HEK293 (cell line): ENCODE measurements at regions not wholly inside any gene's neighbourhood (a gene's known extent, or its start where the extent isn't known, plus 50 kb on each side); places are given as distances from the start of the nearest gene placed in this dataset.

Source experiments
- GFI1B ChIP-seq: fragments of 450-650 bp; formaldehyde crosslinking; IDR thresholded peaks from 2 replicates; pipeline ENCODE4 v1.5.1; 2016; ENCODE audit warnings: missing biosample characterization, missing genetic modification characterization
- ZBTB1 ChIP-seq: fragments of 450-650 bp; formaldehyde crosslinking; IDR thresholded peaks from 2 replicates; pipeline ENCODE4 v1.5.1; 2016; ENCODE audit warnings: missing biosample characterization, missing genetic modification characterization
- ZNF112 ChIP-seq: fragments of 450-650 bp; formaldehyde crosslinking; IDR thresholded peaks from 2 replicates; pipeline ENCODE4 v1.5.0; 2017; ENCODE audit warnings: missing biosample characterization, missing genetic modification characterization
- ZNF266 ChIP-seq: fragments of 450-650 bp; formaldehyde crosslinking; IDR thresholded peaks from 2 replicates; pipeline ENCODE4 v1.5.1; 2016; ENCODE audit warnings: missing biosample characterization, missing genetic modification characterization, low read depth
- ZNF558 ChIP-seq: fragments of 450-650 bp; formaldehyde crosslinking; IDR thresholded peaks from 2 replicates; pipeline ENCODE4 v1.5.1; 2016; ENCODE audit warnings: missing biosample characterization, missing genetic modification characterization
- TF ChIP-seq, protein P1 (sequence below): fragments of 450-650 bp; formaldehyde crosslinking; IDR thresholded peaks from 2 replicates; pipeline ENCODE4 v1.5.1; 2016; ENCODE audit warnings: missing biosample characterization, missing genetic modification characterization
- TF ChIP-seq, protein P2 (sequence below): fragments of 450-650 bp; formaldehyde crosslinking; IDR thresholded peaks from 2 replicates; pipeline ENCODE4 v1.5.1; 2016; ENCODE audit warnings: missing biosample characterization, missing genetic modification characterization

DNA sequence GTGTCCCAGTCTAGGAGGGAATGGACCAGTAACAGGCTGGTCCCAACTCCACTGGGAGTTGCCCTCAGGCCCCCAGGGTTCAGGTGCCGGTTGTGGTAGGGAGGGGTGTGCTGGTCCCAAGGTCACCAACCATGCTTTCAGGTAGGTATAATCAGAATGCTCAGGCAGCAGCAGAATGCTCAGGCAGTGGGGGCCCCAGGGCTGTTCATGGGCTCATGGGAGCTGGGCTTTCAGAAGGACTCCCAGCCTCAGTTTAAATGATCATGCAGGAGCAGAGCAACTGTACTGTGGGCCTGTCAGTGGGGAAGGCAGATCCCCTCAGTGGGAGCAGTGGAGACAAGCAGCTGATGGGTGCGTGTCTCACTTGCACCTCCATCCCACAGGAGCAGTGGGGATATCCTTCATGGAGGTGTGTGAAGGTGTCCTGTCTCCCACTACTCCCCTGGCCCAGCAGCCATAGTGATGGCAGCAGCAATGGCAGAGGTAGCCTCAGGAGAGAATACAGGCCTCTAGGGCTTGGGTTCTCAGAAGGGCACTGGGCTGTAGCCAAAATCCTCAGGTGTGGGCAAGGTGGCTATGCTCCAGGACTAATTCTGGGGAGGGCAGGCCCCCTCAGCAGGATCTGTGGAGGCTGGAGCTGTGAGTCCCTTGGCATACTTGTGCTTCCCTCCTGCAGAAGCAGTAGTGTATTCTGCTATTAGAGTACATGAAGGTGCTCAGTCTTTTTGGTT is 917.3 kb upstream of the B3GALT2 start:
- TF ChIP-seq, protein P1, sequence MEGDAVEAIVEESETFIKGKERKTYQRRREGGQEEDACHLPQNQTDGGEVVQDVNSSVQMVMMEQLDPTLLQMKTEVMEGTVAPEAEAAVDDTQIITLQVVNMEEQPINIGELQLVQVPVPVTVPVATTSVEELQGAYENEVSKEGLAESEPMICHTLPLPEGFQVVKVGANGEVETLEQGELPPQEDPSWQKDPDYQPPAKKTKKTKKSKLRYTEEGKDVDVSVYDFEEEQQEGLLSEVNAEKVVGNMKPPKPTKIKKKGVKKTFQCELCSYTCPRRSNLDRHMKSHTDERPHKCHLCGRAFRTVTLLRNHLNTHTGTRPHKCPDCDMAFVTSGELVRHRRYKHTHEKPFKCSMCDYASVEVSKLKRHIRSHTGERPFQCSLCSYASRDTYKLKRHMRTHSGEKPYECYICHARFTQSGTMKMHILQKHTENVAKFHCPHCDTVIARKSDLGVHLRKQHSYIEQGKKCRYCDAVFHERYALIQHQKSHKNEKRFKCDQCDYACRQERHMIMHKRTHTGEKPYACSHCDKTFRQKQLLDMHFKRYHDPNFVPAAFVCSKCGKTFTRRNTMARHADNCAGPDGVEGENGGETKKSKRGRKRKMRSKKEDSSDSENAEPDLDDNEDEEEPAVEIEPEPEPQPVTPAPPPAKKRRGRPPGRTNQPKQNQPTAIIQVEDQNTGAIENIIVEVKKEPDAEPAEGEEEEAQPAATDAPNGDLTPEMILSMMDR (tag by site-specific recombination): no peak
- TF ChIP-seq ZNF266 (tag by site-specific recombination) (no peak), ZBTB1 (tag by site-specific recombination) (no peak), GFI1B (no peak), ZNF558 (no peak), ZNF112 (tag by site-specific recombination) (no peak)
- TF ChIP-seq, protein P2, sequence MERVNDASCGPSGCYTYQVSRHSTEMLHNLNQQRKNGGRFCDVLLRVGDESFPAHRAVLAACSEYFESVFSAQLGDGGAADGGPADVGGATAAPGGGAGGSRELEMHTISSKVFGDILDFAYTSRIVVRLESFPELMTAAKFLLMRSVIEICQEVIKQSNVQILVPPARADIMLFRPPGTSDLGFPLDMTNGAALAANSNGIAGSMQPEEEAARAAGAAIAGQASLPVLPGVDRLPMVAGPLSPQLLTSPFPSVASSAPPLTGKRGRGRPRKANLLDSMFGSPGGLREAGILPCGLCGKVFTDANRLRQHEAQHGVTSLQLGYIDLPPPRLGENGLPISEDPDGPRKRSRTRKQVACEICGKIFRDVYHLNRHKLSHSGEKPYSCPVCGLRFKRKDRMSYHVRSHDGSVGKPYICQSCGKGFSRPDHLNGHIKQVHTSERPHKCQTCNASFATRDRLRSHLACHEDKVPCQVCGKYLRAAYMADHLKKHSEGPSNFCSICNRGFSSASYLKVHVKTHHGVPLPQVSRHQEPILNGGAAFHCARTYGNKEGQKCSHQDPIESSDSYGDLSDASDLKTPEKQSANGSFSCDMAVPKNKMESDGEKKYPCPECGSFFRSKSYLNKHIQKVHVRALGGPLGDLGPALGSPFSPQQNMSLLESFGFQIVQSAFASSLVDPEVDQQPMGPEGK: no peak
